ENCODE measurements at regions not wholly inside any gene's neighbourhood (a gene's known extent, or its start where the extent isn't known, plus 50 kb on each side); places are given as distances from the start of the nearest gene placed in this dataset.

DNA sequence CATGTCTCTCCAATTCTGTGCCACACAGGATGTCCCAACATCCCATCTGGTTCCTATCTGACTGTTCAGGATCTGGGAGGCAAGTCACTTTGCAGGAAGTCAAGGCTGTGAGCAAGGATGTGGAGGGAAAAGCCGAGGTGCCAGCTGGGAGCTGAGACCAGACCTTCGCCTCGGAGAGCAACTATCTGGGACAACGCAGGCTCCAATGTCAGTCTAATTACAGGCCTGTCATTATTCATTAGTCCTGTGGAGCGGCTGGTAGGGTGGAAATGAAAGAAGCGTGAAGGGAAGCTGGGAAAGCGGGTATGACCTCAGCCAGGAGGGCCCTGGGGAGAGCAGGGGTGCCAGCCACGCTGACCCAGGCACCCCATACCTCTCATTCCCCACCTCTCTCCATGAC is 147.3 kb downstream of the UNC5CL start:
- TF ChIP-seq, protein P1, sequence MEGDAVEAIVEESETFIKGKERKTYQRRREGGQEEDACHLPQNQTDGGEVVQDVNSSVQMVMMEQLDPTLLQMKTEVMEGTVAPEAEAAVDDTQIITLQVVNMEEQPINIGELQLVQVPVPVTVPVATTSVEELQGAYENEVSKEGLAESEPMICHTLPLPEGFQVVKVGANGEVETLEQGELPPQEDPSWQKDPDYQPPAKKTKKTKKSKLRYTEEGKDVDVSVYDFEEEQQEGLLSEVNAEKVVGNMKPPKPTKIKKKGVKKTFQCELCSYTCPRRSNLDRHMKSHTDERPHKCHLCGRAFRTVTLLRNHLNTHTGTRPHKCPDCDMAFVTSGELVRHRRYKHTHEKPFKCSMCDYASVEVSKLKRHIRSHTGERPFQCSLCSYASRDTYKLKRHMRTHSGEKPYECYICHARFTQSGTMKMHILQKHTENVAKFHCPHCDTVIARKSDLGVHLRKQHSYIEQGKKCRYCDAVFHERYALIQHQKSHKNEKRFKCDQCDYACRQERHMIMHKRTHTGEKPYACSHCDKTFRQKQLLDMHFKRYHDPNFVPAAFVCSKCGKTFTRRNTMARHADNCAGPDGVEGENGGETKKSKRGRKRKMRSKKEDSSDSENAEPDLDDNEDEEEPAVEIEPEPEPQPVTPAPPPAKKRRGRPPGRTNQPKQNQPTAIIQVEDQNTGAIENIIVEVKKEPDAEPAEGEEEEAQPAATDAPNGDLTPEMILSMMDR (conservative IDR thresholded peaks at IDR 0.05 in 1 of 2, IDR thresholded peaks at IDR 0.05 in 1 of 2; ENCODE audit: low read depth in 1 of 2, low read length in 2 of 2): no peak
- no peak for TF ChIP-seq EZH2 (IDR thresholded peaks at IDR 0.05; ENCODE audit: low read length, missing control alignments)

Data from fibroblast of lung (primary cell).